ENCODE measurements at regions not wholly inside any gene's neighbourhood (a gene's known extent, or its start where the extent isn't known, plus 50 kb on each side); places are given as distances from the start of the nearest gene placed in this dataset.

DNA sequence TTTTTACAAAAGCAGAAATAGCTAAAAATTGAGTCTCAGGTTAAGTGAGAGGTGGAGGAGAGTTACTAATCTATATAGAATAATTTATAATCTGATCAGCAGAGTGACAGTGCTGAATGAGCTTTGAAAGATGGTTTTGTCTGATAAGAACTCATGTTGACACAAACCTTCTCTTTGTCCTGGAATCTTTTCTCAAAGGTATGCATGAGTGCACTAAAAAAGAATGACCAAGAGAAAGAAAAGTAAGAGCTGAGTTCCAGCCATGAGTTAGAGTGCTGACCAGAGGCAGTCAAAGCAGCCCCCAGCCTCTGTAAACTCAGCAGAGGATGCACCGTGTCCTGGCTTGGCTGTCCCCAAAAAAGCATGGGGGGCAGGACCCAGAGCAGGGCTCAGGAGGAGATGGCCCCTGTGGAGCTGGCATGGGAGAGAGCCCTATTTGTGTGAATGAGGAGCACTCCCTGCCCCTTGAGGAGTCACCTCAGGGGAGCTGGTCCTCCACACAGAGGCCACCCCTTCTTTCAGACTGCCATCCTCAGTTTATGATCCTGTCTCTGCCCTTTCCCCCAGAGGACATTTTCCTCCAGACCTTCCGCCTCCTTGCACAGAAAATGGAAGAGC, 129.8 kb downstream of the SEC23A start:
- CTCF ChIA-PET, result interaction anchor here (0.7 kb wide), 1 partner anchor 54 kb away, joined by 3 read pairs; no protein-coding TSS in a partner anchor
- 100% methylated on average over 2 of the region's 2 CpGs for WGBS (ENCODE audit: insufficient coverage)
- POLR2A ChIA-PET, result interaction anchor here (0.7 kb wide), 1 partner anchor 280 kb away, joined by 3 read pairs; no protein-coding TSS in a partner anchor

DNA sequence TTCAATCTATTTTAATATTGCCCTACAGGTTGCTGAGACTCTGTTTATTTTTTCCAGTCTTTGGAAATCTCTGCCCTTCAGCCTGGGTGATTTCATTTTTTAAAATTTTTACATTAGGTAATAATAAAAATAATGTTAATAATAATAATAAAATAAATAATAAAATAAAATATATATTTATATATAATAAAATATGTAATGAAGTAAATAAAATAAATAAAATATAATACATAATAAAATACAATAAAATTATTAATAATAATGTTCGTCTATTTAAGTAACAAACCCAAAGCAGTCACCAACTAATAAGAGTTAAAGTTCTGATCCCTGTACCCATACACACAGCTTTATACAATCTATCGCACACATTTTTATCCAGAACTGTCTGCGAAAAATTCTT, 130.5 kb downstream of the SEC23A start:
- no peak for DNase-seq
- no peak overlapping the region for H3K27ac ChIP-seq (ENCODE audit: insufficient read depth in 1 of 2, low read depth in 1 of 2, low read length in 2 of 2, poor library complexity in 1 of 2, severe bottlenecking in 2 of 2)
- H3K27me3 ChIP-seq (replicated peaks in 2 of 5; ENCODE audit: control insufficient read depth in 4 of 5, insufficient read depth in 5 of 5, low read length in 4 of 5), result no peaks in the 10 kb centered on the region
- H3K36me3 ChIP-seq (ENCODE audit: control insufficient read depth in 4 of 4, insufficient read depth in 4 of 4, low read length in 3 of 4), result no peaks in the 10 kb centered on the region
- H3K4me1 ChIP-seq (ENCODE audit: control extremely low read depth in 1 of 4, control insufficient read depth in 4 of 4, insufficient read depth in 4 of 4, low read length in 3 of 4), result no peaks in the 10 kb centered on the region
- no CpG with 5 or more reads among the region's 3 CpGs for WGBS (ENCODE audit: insufficient coverage)
- H3K9me3 ChIP-seq (ENCODE audit: control extremely low read depth in 1 of 5, control insufficient read depth in 4 of 5, insufficient read depth in 2 of 5, low read depth in 1 of 5, low read length in 4 of 5), result no peaks in the 10 kb centered on the region
- no peak overlapping the region for H3K4me3 ChIP-seq (ENCODE audit: control insufficient read depth in 1 of 7, extremely low read depth in 1 of 7, insufficient read depth in 4 of 7, low read depth in 2 of 7, low read length in 6 of 7)
- ChIA-PET CTCF (no interaction called here), POLR2A (interaction anchor here (0.7 kb wide), 1 partner anchor 280 kb away, joined by 3 read pairs; no protein-coding TSS in a partner anchor)

More for the DNA sequence above, 129.8 kb downstream of the SEC23A start:
- H3K36me3 ChIP-seq (ENCODE audit: control insufficient read depth in 4 of 4, insufficient read depth in 4 of 4, low read length in 3 of 4), result no peaks in the 10 kb centered on the region
- H3K4me3 ChIP-seq (ENCODE audit: control insufficient read depth in 1 of 7, extremely low read depth in 1 of 7, insufficient read depth in 4 of 7, low read depth in 2 of 7, low read length in 6 of 7), result no peak overlapping the region
- no peaks in the 10 kb centered on the region for H3K9me3 ChIP-seq (ENCODE audit: control extremely low read depth in 1 of 5, control insufficient read depth in 4 of 5, insufficient read depth in 2 of 5, low read depth in 1 of 5, low read length in 4 of 5)
- H3K27me3 ChIP-seq (replicated peaks in 2 of 5; ENCODE audit: control insufficient read depth in 4 of 5, insufficient read depth in 5 of 5, low read length in 4 of 5), result no peaks in the 10 kb centered on the region
- H3K27ac ChIP-seq (ENCODE audit: insufficient read depth in 1 of 2, low read depth in 1 of 2, low read length in 2 of 2, poor library complexity in 1 of 2, severe bottlenecking in 2 of 2), result no peak overlapping the region
- no peaks in the 10 kb centered on the region for H3K4me1 ChIP-seq (ENCODE audit: control extremely low read depth in 1 of 4, control insufficient read depth in 4 of 4, insufficient read depth in 4 of 4, low read length in 3 of 4)
- no peak for DNase-seq

DNA sequence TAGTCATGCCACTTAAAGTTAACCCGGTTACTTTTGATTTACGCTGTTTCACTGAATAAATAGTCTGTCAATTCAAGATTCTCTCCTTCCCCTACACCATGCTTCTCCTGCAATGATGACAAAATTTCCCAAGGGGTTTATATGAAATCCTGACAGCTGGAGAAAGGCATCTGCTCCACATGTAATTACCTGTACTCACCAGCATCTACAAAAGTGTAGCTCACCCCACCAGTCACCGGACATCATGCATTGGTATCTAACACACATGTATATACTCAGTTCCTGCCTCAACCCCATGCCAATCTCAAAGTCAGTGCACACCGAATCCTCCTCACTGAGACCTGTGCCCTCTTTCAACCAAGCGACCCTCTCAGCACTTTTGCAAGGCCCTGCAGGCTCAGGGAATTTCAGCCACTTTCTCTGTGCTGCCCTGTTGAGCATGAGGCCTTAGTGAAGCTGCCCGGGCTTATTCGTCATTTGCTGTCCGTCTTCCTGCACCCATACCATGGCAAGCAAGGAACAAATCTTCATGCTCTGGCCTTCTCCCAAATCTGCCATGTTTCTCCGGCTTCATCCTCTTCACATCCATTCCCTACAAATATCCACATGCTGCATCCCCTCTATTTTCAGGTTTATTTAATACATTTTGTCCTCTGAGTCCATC, 131.6 kb downstream of the SEC23A start:
- H3K27ac ChIP-seq (ENCODE audit: insufficient read depth in 1 of 2, low read depth in 1 of 2, low read length in 2 of 2, poor library complexity in 1 of 2, severe bottlenecking in 2 of 2), result no peak overlapping the region
- POLR2A ChIA-PET, result no interaction called here
- no peak for DNase-seq
- WGBS (ENCODE audit: insufficient coverage), result 91% methylated on average over 9 of the region's 9 CpGs
- no peak overlapping the region for H3K4me3 ChIP-seq (ENCODE audit: control insufficient read depth in 1 of 7, extremely low read depth in 1 of 7, insufficient read depth in 4 of 7, low read depth in 2 of 7, low read length in 6 of 7)
- H3K36me3 ChIP-seq (ENCODE audit: control insufficient read depth in 4 of 4, insufficient read depth in 4 of 4, low read length in 3 of 4), result no peaks in the 10 kb centered on the region
- CTCF ChIA-PET, result no interaction called here
- no peaks in the 10 kb centered on the region for H3K4me1 ChIP-seq (ENCODE audit: control extremely low read depth in 1 of 4, control insufficient read depth in 4 of 4, insufficient read depth in 4 of 4, low read length in 3 of 4)
- H3K27me3 ChIP-seq (replicated peaks in 2 of 5; ENCODE audit: control insufficient read depth in 4 of 5, insufficient read depth in 5 of 5, low read length in 4 of 5), result no peaks in the 10 kb centered on the region
- no peaks in the 10 kb centered on the region for H3K9me3 ChIP-seq (ENCODE audit: control extremely low read depth in 1 of 5, control insufficient read depth in 4 of 5, insufficient read depth in 2 of 5, low read depth in 1 of 5, low read length in 4 of 5)

DNA sequence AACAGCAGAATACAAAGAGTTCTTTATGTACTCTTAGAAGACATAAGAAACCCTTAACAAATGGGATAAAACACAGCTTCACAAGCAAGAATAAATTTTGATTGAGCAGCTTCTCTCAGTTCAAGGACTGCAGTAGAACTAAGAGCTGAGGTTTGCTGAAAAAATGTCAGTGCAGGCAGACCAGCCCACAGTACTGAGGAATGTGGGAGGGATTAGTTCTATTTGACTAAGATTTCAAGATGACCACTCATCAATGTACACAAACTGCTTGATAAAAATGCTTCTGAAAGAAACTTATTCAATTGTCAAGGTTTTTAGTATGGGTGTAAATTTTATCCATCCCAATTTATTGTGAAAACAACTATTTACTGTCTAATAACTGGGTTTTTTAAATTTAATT, 138.4 kb downstream of the SEC23A start:
- Histone ChIP-seq H3K9me3 (ENCODE audit: control extremely low read depth in 1 of 5, control insufficient read depth in 4 of 5, insufficient read depth in 2 of 5, low read depth in 1 of 5, low read length in 4 of 5) (no peaks in the 10 kb centered on the region), H3K27me3 (replicated peaks in 2 of 5; ENCODE audit: control insufficient read depth in 4 of 5, insufficient read depth in 5 of 5, low read length in 4 of 5) (no peaks in the 10 kb centered on the region), H3K36me3 (ENCODE audit: control insufficient read depth in 4 of 4, insufficient read depth in 4 of 4, low read length in 3 of 4) (no peaks in the 10 kb centered on the region), H3K4me1 (ENCODE audit: control extremely low read depth in 1 of 4, control insufficient read depth in 4 of 4, insufficient read depth in 4 of 4, low read length in 3 of 4) (no peaks in the 10 kb centered on the region), H3K27ac (ENCODE audit: insufficient read depth in 1 of 2, low read depth in 1 of 2, low read length in 2 of 2, poor library complexity in 1 of 2, severe bottlenecking in 2 of 2) (no peak overlapping the region), H3K4me3 (ENCODE audit: control insufficient read depth in 1 of 7, extremely low read depth in 1 of 7, insufficient read depth in 4 of 7, low read depth in 2 of 7, low read length in 6 of 7) (no peak overlapping the region)
- CTCF ChIA-PET, result no interaction called here
- no peak for DNase-seq
- POLR2A ChIA-PET, result no interaction called here

DNA sequence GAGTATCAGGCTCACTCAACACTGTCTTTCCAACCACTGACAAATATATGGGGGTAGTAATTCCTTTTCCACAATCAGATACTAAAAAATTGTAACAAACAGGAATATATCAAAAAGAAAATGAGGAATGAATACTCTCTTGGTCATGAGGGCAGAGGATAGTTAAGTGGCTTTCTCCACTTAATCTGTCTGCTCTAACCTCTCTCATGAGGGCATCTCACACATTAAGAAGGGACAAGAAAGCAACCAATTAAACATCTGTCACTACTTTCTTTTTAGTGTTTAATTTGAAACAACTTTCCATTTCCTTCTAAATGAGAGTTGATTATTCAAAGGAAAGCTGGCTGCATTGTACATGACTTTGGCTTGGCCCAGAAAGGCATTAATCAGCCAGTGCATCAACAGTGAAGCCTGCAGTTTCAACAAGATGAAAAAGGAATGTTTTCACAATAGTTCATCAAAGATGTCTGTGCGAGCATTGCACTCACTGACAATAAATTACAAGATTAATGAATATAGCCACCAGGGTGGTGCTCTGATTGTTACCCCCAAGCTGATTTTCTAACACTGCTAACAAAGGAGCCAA, 142.0 kb downstream of the SEC23A start:
- ChIA-PET CTCF (no interaction called here), POLR2A (no interaction called here)
- H3K27me3 ChIP-seq (replicated peaks in 2 of 5; ENCODE audit: control insufficient read depth in 4 of 5, insufficient read depth in 5 of 5, low read length in 4 of 5), result no peaks in the 10 kb centered on the region
- DNase-seq, result no peak
- no peaks in the 10 kb centered on the region for H3K4me1 ChIP-seq (ENCODE audit: control extremely low read depth in 1 of 4, control insufficient read depth in 4 of 4, insufficient read depth in 4 of 4, low read length in 3 of 4)
- H3K9me3 ChIP-seq (ENCODE audit: control extremely low read depth in 1 of 5, control insufficient read depth in 4 of 5, insufficient read depth in 2 of 5, low read depth in 1 of 5, low read length in 4 of 5), result no peaks in the 10 kb centered on the region
- no peak overlapping the region for H3K27ac ChIP-seq (ENCODE audit: insufficient read depth in 1 of 2, low read depth in 1 of 2, low read length in 2 of 2, poor library complexity in 1 of 2, severe bottlenecking in 2 of 2)
- no peaks in the 10 kb centered on the region for H3K36me3 ChIP-seq (ENCODE audit: control insufficient read depth in 4 of 4, insufficient read depth in 4 of 4, low read length in 3 of 4)
- no peak overlapping the region for H3K4me3 ChIP-seq (ENCODE audit: control insufficient read depth in 1 of 7, extremely low read depth in 1 of 7, insufficient read depth in 4 of 7, low read depth in 2 of 7, low read length in 6 of 7)
- no CpG with 5 or more reads among the region's 1 CpG for WGBS (ENCODE audit: insufficient coverage)

DNA sequence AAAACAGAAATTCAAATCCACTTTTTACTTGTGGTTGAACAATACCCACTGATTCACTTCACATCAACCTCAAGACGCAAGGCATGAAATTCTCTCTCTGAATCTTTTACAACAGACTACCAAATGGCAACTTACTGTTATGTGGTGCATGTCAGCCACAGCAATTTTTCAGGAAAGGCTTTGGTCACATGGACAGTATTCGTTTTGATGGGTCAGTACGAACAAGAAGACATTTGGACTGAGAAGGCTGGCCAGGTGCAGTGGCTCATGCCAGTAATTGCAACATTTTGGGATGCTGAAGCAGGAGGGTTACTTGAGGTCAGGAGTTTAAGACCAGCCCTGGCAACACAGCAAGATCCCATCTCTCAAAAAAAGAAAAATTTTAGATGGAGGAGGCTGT, 144.0 kb downstream of the SEC23A start:
- no peak overlapping the region for H3K27ac ChIP-seq (ENCODE audit: insufficient read depth in 1 of 2, low read depth in 1 of 2, low read length in 2 of 2, poor library complexity in 1 of 2, severe bottlenecking in 2 of 2)
- no peaks in the 10 kb centered on the region for H3K4me1 ChIP-seq (ENCODE audit: control extremely low read depth in 1 of 4, control insufficient read depth in 4 of 4, insufficient read depth in 4 of 4, low read length in 3 of 4)
- no peak overlapping the region for H3K4me3 ChIP-seq (ENCODE audit: control insufficient read depth in 1 of 7, extremely low read depth in 1 of 7, insufficient read depth in 4 of 7, low read depth in 2 of 7, low read length in 6 of 7)
- no peak for DNase-seq
- no peaks in the 10 kb centered on the region for H3K36me3 ChIP-seq (ENCODE audit: control insufficient read depth in 4 of 4, insufficient read depth in 4 of 4, low read length in 3 of 4)
- WGBS (ENCODE audit: insufficient coverage), result 100% methylated on average over 3 of the region's 3 CpGs
- no peaks in the 10 kb centered on the region for H3K27me3 ChIP-seq (replicated peaks in 2 of 5; ENCODE audit: control insufficient read depth in 4 of 5, insufficient read depth in 5 of 5, low read length in 4 of 5)
- POLR2A ChIA-PET, result no interaction called here
- CTCF ChIA-PET, result no interaction called here
- no peaks in the 10 kb centered on the region for H3K9me3 ChIP-seq (ENCODE audit: control extremely low read depth in 1 of 5, control insufficient read depth in 4 of 5, insufficient read depth in 2 of 5, low read depth in 1 of 5, low read length in 4 of 5)

DNA sequence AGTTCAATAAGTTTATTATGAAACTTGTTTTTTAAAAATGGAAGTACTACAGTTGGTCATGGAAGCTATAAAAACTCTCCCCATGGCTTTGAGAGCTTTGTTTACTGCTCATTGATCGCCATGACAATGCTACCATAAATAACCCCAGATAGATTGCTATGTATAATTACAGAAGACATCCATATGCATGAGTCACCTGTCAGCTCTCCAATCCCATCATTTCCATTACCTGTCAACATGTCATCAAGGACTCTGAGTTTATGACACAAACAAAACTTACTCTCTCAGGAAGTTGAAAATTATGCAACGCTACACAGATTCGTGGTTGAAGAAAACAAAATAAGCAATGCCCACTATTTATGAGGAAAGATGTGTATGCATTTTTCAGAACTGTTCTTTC, 144.4 kb downstream of the SEC23A start:
- Histone ChIP-seq H3K27ac (ENCODE audit: insufficient read depth in 1 of 2, low read depth in 1 of 2, low read length in 2 of 2, poor library complexity in 1 of 2, severe bottlenecking in 2 of 2) (no peak overlapping the region), H3K4me3 (ENCODE audit: control insufficient read depth in 1 of 7, extremely low read depth in 1 of 7, insufficient read depth in 4 of 7, low read depth in 2 of 7, low read length in 6 of 7) (no peak overlapping the region), H3K9me3 (ENCODE audit: control extremely low read depth in 1 of 5, control insufficient read depth in 4 of 5, insufficient read depth in 2 of 5, low read depth in 1 of 5, low read length in 4 of 5) (no peaks in the 10 kb centered on the region), H3K36me3 (ENCODE audit: control insufficient read depth in 4 of 4, insufficient read depth in 4 of 4, low read length in 3 of 4) (no peaks in the 10 kb centered on the region), H3K4me1 (ENCODE audit: control extremely low read depth in 1 of 4, control insufficient read depth in 4 of 4, insufficient read depth in 4 of 4, low read length in 3 of 4) (no peaks in the 10 kb centered on the region), H3K27me3 (replicated peaks in 2 of 5; ENCODE audit: control insufficient read depth in 4 of 5, insufficient read depth in 5 of 5, low read length in 4 of 5) (no peaks in the 10 kb centered on the region)
- ChIA-PET POLR2A (no interaction called here), CTCF (no interaction called here)
- no peak for DNase-seq
- WGBS (ENCODE audit: insufficient coverage), result 100% methylated on average over 1 of the region's 3 CpGs
